SK-N-SH (cell line): ENCODE measurements at regions not wholly inside any gene's neighbourhood (a gene's known extent, or its start where the extent isn't known, plus 50 kb on each side); places are given as distances from the start of the nearest gene placed in this dataset.

ENCODE experiments used
- CTCF ChIA-PET: fragments of 300-600, 350-600 bp; formaldehyde crosslinking; extraction: SDS; loops from one replicate; lab custom pipeline; 2021; lab: Yijun Ruan, JAX
- POLR2A ChIA-PET: fragments of 350-600 bp; sonication (Branson Sonifier 250); formaldehyde crosslinking; extraction: SDS; loops from one replicate; lab custom pipeline; 2020; ENCODE audit warnings: antibody characterized with exemption, inconsistent platforms; lab: Yijun Ruan, JAX
- DNase-seq: peaks from one replicate; pipeline ENCODE4 v3.0.0; 2012
- H2AFZ ChIP-seq: fragments of 200-600 bp; sonication (generic); 2 replicates; pipeline ENCODE4 v1.8.1; 2016; ENCODE audit warnings: antibody characterized with exemption, mild to moderate bottlenecking, low read depth
- H3F3A ChIP-seq: fragments of 200-600 bp; sonication (generic); replicated peaks from 2 replicates; pipeline ENCODE3; 2016; ENCODE audit warnings: antibody characterized with exemption, mild to moderate bottlenecking; ENCODE audit not compliant: insufficient read depth
- H3K27ac ChIP-seq, 2 experiments: fragments of 200-500 bp in 1 of 2; fragments of 200-600 bp in 1 of 2; sonication (Bioruptor generic) in 1 of 2; sonication (generic), shearing (Covaris generic) in 1 of 2; 2 replicates each; pipeline versions ENCODE4 v1.5.1 to v1.6.1; 2014 to 2016; ENCODE audit warnings: low read depth in 2 of 2, inconsistent platforms in 1 of 2, low read length in 1 of 2, mild to moderate bottlenecking in 1 of 2, mixed read lengths in 1 of 2
- H3K27me3 ChIP-seq: fragments of 200-600 bp; sonication (generic), shearing (Covaris generic); 2 replicates; pipeline ENCODE4 v1.6.1; 2016; ENCODE audit warnings: mixed run types; ENCODE audit not compliant: insufficient read depth
- H3K36me3 ChIP-seq, 2 experiments: fragments of 200-500 bp in 1 of 2; fragments of 200-600 bp in 1 of 2; sonication (Bioruptor generic) in 1 of 2; sonication (generic) in 1 of 2; replicated peaks in 1 of 2; 2 replicates each; pipeline versions ENCODE3 to v1.5.1; 2014 to 2016; ENCODE audit warnings: low read length in 1 of 2, mild to moderate bottlenecking in 1 of 2; ENCODE audit not compliant: insufficient read depth in 2 of 2, control insufficient read depth in 1 of 2
- H3K4me1 ChIP-seq, 2 experiments: fragments of 200-500 bp in 1 of 2; fragments of 200-600 bp in 1 of 2; sonication (Bioruptor generic) in 1 of 2; sonication (generic), shearing (Covaris generic) in 1 of 2; 2 replicates each; pipeline versions ENCODE4 v1.5.1 to v1.6.1; 2014 to 2016; ENCODE audit warnings: low read depth in 1 of 2, low read length in 1 of 2, mixed run types in 1 of 2; ENCODE audit not compliant: insufficient read depth in 2 of 2, control insufficient read depth in 1 of 2
- H3K4me2 ChIP-seq: fragments of 200-600 bp; sonication (generic), shearing (Covaris generic); 2 replicates; pipeline ENCODE4 v1.6.1; 2017; ENCODE audit warnings: mixed run types
- H3K4me3 ChIP-seq, 2 experiments: fragments of 200-500 bp in 1 of 2; fragments of 200-600 bp in 1 of 2; sonication (Bioruptor generic) in 1 of 2; sonication (generic), shearing (Covaris generic) in 1 of 2; 2 replicates each; pipeline versions ENCODE4 v1.5.1 to v1.8.1; 2014 to 2016; ENCODE audit warnings: low read depth in 2 of 2, inconsistent platforms in 1 of 2, low read length in 1 of 2, mild to moderate bottlenecking in 1 of 2, mixed read lengths in 1 of 2, moderate library complexity in 1 of 2
- H3K79me2 ChIP-seq: fragments of 200-600 bp; sonication (generic); 2 replicates; pipeline ENCODE4 v1.8.1; 2017; ENCODE audit warnings: mild to moderate bottlenecking; ENCODE audit not compliant: insufficient read depth
- H3K9ac ChIP-seq: fragments of 200-600 bp; sonication (generic); 2 replicates; pipeline ENCODE4 v1.6.1; 2017; ENCODE audit warnings: mixed run types
- H3K9me2 ChIP-seq: fragments of 200-600 bp; sonication (generic); 2 replicates; pipeline ENCODE4 v1.6.1; 2017; ENCODE audit warnings: mixed run types
- H3K9me3 ChIP-seq: fragments of 200-600 bp; sonication (generic); 2 replicates; pipeline ENCODE4 v1.6.1; 2017; ENCODE audit warnings: mixed run types, mild to moderate bottlenecking, moderate library complexity
- H4K20me1 ChIP-seq: fragments of 200-600 bp; sonication (generic); 2 replicates; pipeline ENCODE4 v1.6.1; 2017; ENCODE audit warnings: mild to moderate bottlenecking, mixed run types; ENCODE audit not compliant: insufficient read depth
- ELF1 ChIP-seq: IDR thresholded peaks from 2 replicates; pipeline ENCODE4 v1.4.0; 2012
- EP300 ChIP-seq, 2 experiments: IDR thresholded peaks; 2 replicates each; pipeline versions ENCODE4 v1.4.0 to v1.6.1; 2012; ENCODE audit warnings: borderline replicate concordance in 1 of 2, low read depth in 1 of 2, low read length in 1 of 2
- FOSL2 ChIP-seq: IDR thresholded peaks from 2 replicates; pipeline ENCODE4 v1.4.0; 2012; ENCODE audit warnings: low read depth, mild to moderate bottlenecking, moderate library complexity, borderline replicate concordance
- GABPA ChIP-seq: IDR thresholded peaks from 2 replicates; pipeline ENCODE4 v1.4.0; 2012; ENCODE audit warnings: low read depth, mild to moderate bottlenecking
- GATA2 ChIP-seq: sonication (generic); formaldehyde crosslinking; IDR thresholded peaks from 2 replicates; pipeline ENCODE4 v1.5.0; 2020; ENCODE audit warnings: mild to moderate bottlenecking, missing genetic modification reagents
- JUND ChIP-seq: IDR thresholded peaks from 2 replicates; pipeline ENCODE4 v1.4.0; 2012
- MEF2A ChIP-seq: IDR thresholded peaks from 2 replicates; pipeline ENCODE4 v1.4.0; 2012; ENCODE audit warnings: low read depth, borderline replicate concordance
- NFIC ChIP-seq: IDR thresholded peaks from 2 replicates; pipeline ENCODE4 v1.4.0; 2012; ENCODE audit warnings: borderline replicate concordance
- NRF1 ChIP-seq: IDR thresholded peaks from 2 replicates; pipeline ENCODE4 v1.6.1; 2012; ENCODE audit warnings: low read depth, mild to moderate bottlenecking, low read length
- RCOR1 ChIP-seq: fragments of 150-350 bp; IDR thresholded peaks from 2 replicates; pipeline ENCODE4 v1.6.1; 2017; ENCODE audit warnings: antibody characterized with exemption, low read length
- REST ChIP-seq: IDR thresholded peaks from 2 replicates; pipeline ENCODE4 v1.6.1; 2012; ENCODE audit warnings: mild to moderate bottlenecking, low read depth, low read length, moderate library complexity
- RXRA ChIP-seq: IDR thresholded peaks from 2 replicates; pipeline ENCODE4 v1.4.0; 2012; ENCODE audit warnings: low read depth, mild to moderate bottlenecking, borderline replicate concordance
- SIN3A ChIP-seq: IDR thresholded peaks from 2 replicates; pipeline ENCODE4 v1.6.1; 2012; ENCODE audit warnings: low read depth, mild to moderate bottlenecking, low read length, moderate library complexity, borderline replicate concordance
- TAF1 ChIP-seq: IDR thresholded peaks from 2 replicates; pipeline ENCODE4 v1.6.1; 2012; ENCODE audit warnings: low read depth, mild to moderate bottlenecking, low read length, moderate library complexity, borderline replicate concordance
- TEAD4 ChIP-seq: IDR thresholded peaks from 2 replicates; pipeline ENCODE4 v1.4.0; 2012; ENCODE audit warnings: mild to moderate bottlenecking, borderline replicate concordance; ENCODE audit not compliant: insufficient read depth
- WGBS: methylation state at CpG from one replicate; pipeline ENCODE4 v1.1.6; 2017; ENCODE audit warnings: low lambda C conversion rate; 5-methylcytosine and 5-hydroxymethylcytosine counted together
- TF ChIP-seq, protein P1 (sequence below): fragments of 150-350 bp; IDR thresholded peaks from 2 replicates; pipeline ENCODE4 v1.6.1; 2016; ENCODE audit warnings: mild to moderate bottlenecking, low read depth, low read length
- TF ChIP-seq, protein P2 (sequence below): IDR thresholded peaks from 2 replicates; pipeline ENCODE4; 2012

DNA sequence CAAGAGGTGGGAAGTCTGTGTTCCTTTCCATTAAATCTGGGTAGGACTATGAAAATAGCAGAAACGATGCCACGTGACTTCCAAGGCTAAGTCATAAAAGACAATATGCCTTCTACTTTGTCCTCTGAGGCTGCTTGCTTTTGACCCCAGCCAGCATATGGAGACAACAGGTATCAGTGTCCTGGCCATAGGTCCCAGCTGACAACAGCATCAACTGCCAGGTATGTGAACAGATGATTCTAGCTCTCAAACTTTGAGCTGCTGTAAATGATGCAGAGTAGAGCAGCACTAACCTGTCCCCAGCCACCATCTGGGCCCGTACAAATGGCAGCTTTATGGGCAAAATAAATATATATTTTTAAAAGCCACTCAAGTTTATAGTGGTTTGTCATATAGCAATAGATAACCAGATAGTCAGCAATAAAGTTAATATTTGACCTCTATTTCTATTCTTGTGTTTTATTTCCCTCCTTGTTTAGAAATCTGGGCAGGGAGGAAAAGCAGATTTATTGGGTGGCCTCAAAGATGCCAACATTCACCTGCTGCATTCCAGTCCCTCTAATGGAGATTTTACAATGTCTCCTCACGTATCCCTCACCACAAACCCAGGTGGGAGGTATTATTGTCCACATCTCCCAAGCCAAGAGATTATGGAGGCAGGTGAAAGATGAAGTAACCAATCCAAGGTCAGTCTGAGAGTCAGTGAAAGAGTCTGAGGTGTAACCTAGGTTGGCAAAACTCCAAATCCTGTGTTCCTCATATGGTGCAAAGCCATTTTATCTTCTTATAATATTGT is 209.6 kb upstream of the LARGE1 start:
- ChIA-PET CTCF (no interaction called here), POLR2A (no interaction called here)
- Histone ChIP-seq H2AFZ (no peak overlapping the region), H3K9me3 (no peaks in the 10 kb centered on the region), H3K4me1 (no peaks in the 10 kb centered on the region), H3K4me3 (no peak overlapping the region), H3K27ac (no peak overlapping the region), H3K9me2 (no peaks in the 10 kb centered on the region), H4K20me1 (no peaks in the 10 kb centered on the region), H3K9ac (no peak overlapping the region), H3K4me2 (no peak overlapping the region), H3K27me3 (no peaks in the 10 kb centered on the region), H3K36me3 (no peaks in the 10 kb centered on the region), H3K79me2 (no peaks in the 10 kb centered on the region), H3F3A (no peaks in the 10 kb centered on the region)
- TF ChIP-seq FOSL2: no peak
- no peak for TF ChIP-seq NFIC
- no peak for TF ChIP-seq GATA2 (CRISPR knock-in tag)
- no peak for TF ChIP-seq TEAD4
- TF ChIP-seq, protein P1, sequence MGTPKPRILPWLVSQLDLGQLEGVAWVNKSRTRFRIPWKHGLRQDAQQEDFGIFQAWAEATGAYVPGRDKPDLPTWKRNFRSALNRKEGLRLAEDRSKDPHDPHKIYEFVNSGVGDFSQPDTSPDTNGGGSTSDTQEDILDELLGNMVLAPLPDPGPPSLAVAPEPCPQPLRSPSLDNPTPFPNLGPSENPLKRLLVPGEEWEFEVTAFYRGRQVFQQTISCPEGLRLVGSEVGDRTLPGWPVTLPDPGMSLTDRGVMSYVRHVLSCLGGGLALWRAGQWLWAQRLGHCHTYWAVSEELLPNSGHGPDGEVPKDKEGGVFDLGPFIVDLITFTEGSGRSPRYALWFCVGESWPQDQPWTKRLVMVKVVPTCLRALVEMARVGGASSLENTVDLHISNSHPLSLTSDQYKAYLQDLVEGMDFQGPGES: no peak
- WGBS: 0% methylated on average over 4 of the region's 4 CpGs
- DNase-seq: no peak

GRCh38 chr22:34135749-34136148 is 215.5 kb upstream of the LARGE1 start:
- H3K36me3 ChIP-seq: no peaks in the 10 kb centered on the region
- H3K9me2 ChIP-seq: no peaks in the 10 kb centered on the region
- H3K4me3 ChIP-seq: no peak overlapping the region
- H3K4me2 ChIP-seq: no peak overlapping the region
- H3K27me3 ChIP-seq: no peaks in the 10 kb centered on the region
- ChIA-PET POLR2A (no interaction called here), CTCF (interaction anchor here (0.6 kb wide), 1 partner anchor 1077 kb away, joined by 3 read pairs; no protein-coding TSS in a partner anchor)
- no peaks in the 10 kb centered on the region for H3K9me3 ChIP-seq
- no peaks in the 10 kb centered on the region for H3F3A ChIP-seq
- TF ChIP-seq EP300 (IDR thresholded peaks at IDR 0.05; ENCODE audit: borderline replicate concordance in 1 of 2, low read depth in 1 of 2, low read length in 1 of 2): no peak
- no peak for TF ChIP-seq RXRA
- TF ChIP-seq TEAD4: no peak
- TF ChIP-seq NRF1: no peak
- no peak for TF ChIP-seq JUND
- no peak for DNase-seq
- 29% methylated on average over 7 of the region's 7 CpGs for WGBS
- no peaks in the 10 kb centered on the region for H3K79me2 ChIP-seq
- H3K4me1 ChIP-seq: no peaks in the 10 kb centered on the region
- H3K27ac ChIP-seq: no peak overlapping the region
- H4K20me1 ChIP-seq: no peaks in the 10 kb centered on the region
- H3K9ac ChIP-seq: no peak overlapping the region
- no peak overlapping the region for H2AFZ ChIP-seq

GRCh38 chr22:34150023-34150422 is 229.7 kb upstream of the LARGE1 start:
- Histone ChIP-seq H3K4me3 (no peak overlapping the region), H3F3A (no peaks in the 10 kb centered on the region), H2AFZ (no peak overlapping the region), H3K4me1 (no peaks in the 10 kb centered on the region), H3K27ac (no peak overlapping the region), H3K4me2 (no peak overlapping the region), H3K9me2 (no peaks in the 10 kb centered on the region), H3K79me2 (no peaks in the 10 kb centered on the region), H3K27me3 (no peaks in the 10 kb centered on the region), H3K9ac (no peak overlapping the region), H3K36me3 (no peaks in the 10 kb centered on the region), H4K20me1 (no peaks in the 10 kb centered on the region), H3K9me3 (peaks cover 4% of the 10 kb centered on the region; the same call in 1 of the 2 replicates)
- ChIA-PET CTCF (interaction anchor here (1.4 kb wide), 1 partner anchor 11 kb away, joined by 4 read pairs; no protein-coding TSS in a partner anchor), POLR2A (no interaction called here)
- no peak for DNase-seq
- TF ChIP-seq JUND: no peak
- TF ChIP-seq, protein P2, sequence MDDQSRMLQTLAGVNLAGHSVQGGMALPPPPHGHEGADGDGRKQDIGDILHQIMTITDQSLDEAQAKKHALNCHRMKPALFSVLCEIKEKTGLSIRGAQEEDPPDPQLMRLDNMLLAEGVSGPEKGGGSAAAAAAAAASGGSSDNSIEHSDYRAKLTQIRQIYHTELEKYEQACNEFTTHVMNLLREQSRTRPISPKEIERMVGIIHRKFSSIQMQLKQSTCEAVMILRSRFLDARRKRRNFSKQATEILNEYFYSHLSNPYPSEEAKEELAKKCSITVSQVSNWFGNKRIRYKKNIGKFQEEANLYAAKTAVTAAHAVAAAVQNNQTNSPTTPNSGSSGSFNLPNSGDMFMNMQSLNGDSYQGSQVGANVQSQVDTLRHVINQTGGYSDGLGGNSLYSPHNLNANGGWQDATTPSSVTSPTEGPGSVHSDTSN: no peak
- TF ChIP-seq NFIC: no peak
- no peak for TF ChIP-seq SIN3A
- no peak for TF ChIP-seq REST
- no peak for TF ChIP-seq TAF1
- TF ChIP-seq ELF1: no peak
- no peak for TF ChIP-seq MEF2A
- no peak for TF ChIP-seq GABPA
- TF ChIP-seq RCOR1: no peak
